Neural progenitor cell (in vitro differentiated cells): ENCODE measurements at regions not wholly inside any gene's neighbourhood (a gene's known extent, or its start where the extent isn't known, plus 50 kb on each side); places are given as distances from the start of the nearest gene placed in this dataset.

Experiments used
- DNase-seq: peaks from one replicate; pipeline ENCODE4 v3.0.0-alpha.2; 2016; ENCODE audit warnings: low spot score
- H2AFZ ChIP-seq: fragments of 200-600 bp; sonication (generic); replicated peaks from 2 replicates; pipeline ENCODE4 v1.6.1; 2016; ENCODE audit warnings: antibody characterized with exemption
- H3F3A ChIP-seq: fragments of 200-600 bp; sonication (generic); 2 replicates; pipeline ENCODE4 v1.6.1; 2016; ENCODE audit warnings: antibody characterized with exemption, low read depth
- H3K27ac ChIP-seq: fragments of 200-600 bp; sonication (generic); 2 replicates; pipeline ENCODE4 v1.5.1; 2016; ENCODE audit warnings: mild to moderate bottlenecking
- H3K27me3 ChIP-seq: fragments of 200-600 bp; sonication (generic); 2 replicates; pipeline ENCODE4 v1.6.1; 2016; ENCODE audit warnings: mild to moderate bottlenecking, moderate library complexity
- H3K36me3 ChIP-seq: fragments of 200-600 bp; sonication (generic); 2 replicates; pipeline ENCODE4 v1.5.1; 2016
- H3K4me1 ChIP-seq: fragments of 200-600 bp; sonication (generic); 2 replicates; pipeline ENCODE4 v1.6.1; 2016; ENCODE audit warnings: mixed run types
- H3K4me2 ChIP-seq: fragments of 200-600 bp; sonication (generic); 2 replicates; pipeline ENCODE4 v1.6.1; 2016
- H3K4me3 ChIP-seq: fragments of 200-600 bp; sonication (generic); 2 replicates; pipeline ENCODE4 v1.5.1; 2016
- H3K79me2 ChIP-seq: fragments of 200-600 bp; sonication (generic); 2 replicates; pipeline ENCODE4 v1.6.1; 2016; ENCODE audit warnings: low read depth
- H3K9ac ChIP-seq: fragments of 200-600 bp; sonication (generic); 2 replicates; pipeline ENCODE4 v1.6.1; 2016
- H3K9me3 ChIP-seq: fragments of 200-600 bp; sonication (generic); 2 replicates; pipeline ENCODE4 v1.5.1; 2016; ENCODE audit warnings: low read depth
- H4K20me1 ChIP-seq: fragments of 200-600 bp; sonication (generic); 2 replicates; pipeline ENCODE4 v1.6.1; 2016; ENCODE audit warnings: low read depth
- H3K27ac Mint-ChIP-seq: 3 replicates; pipeline ENCODE4 v1.8.0; 2021; ENCODE audit warnings: mixed read lengths
- H3K27me3 Mint-ChIP-seq: 2 replicates; pipeline ENCODE4 v1.8.0; 2022; ENCODE audit warnings: low read depth, mild to moderate bottlenecking, inconsistent platforms, moderate library complexity, mixed read lengths; ENCODE audit not compliant: insufficient read depth
- H3K36me3 Mint-ChIP-seq: 3 replicates; pipeline ENCODE4 v1.8.0; 2021; ENCODE audit warnings: mixed read lengths
- H3K4me1 Mint-ChIP-seq: 3 replicates; pipeline ENCODE4 v1.8.0; 2021; ENCODE audit warnings: mixed read lengths
- H3K4me3 Mint-ChIP-seq: 3 replicates; pipeline ENCODE4 v1.8.0; 2021; ENCODE audit warnings: mild to moderate bottlenecking, moderate library complexity, mixed read lengths
- H3K9me3 Mint-ChIP-seq: 3 replicates; pipeline ENCODE4 v1.8.0; 2020; ENCODE audit warnings: mixed read lengths
- CTCF ChIP-seq: fragments of 200-600 bp; sonication (generic); IDR thresholded peaks from 2 replicates; pipeline ENCODE4 v1.5.1; 2017; ENCODE audit warnings: antibody characterized with exemption, mild to moderate bottlenecking
- EZH2 ChIP-seq: fragments of 200-600 bp; sonication (generic); IDR thresholded peaks from 2 replicates; pipeline ENCODE4 v1.6.1; 2017; ENCODE audit warnings: antibody characterized with exemption, mild to moderate bottlenecking, moderate library complexity
- EZH2phosphoT487 ChIP-seq: fragments of 200-600 bp; sonication (generic); IDR thresholded peaks from 2 replicates; pipeline ENCODE4 v1.6.1; 2017; ENCODE audit warnings: antibody characterized with exemption

- H3K27ac Mint-ChIP-seq: no peak overlapping the region
- DNase-seq: no peak
- Histone ChIP-seq H3K4me3 (no peak overlapping the region), H3K4me1 (no peaks in the 10 kb centered on the region), H3K27ac (no peak overlapping the region), H3F3A (no peaks in the 10 kb centered on the region), H3K9me3 (no peaks in the 10 kb centered on the region), H3K9ac (no peak overlapping the region), H3K27me3 (peaks cover 20% of the 10 kb centered on the region), H3K79me2 (no peaks in the 10 kb centered on the region), H4K20me1 (no peaks in the 10 kb centered on the region), H2AFZ (no peak overlapping the region), H3K4me2 (no peak overlapping the region), H3K36me3 (no peaks in the 10 kb centered on the region)
- peaks cover 12% of the 10 kb centered on the region for H3K27me3 Mint-ChIP-seq
- no peak for TF ChIP-seq EZH2phosphoT487
- TF ChIP-seq EZH2: no peak
- TF ChIP-seq CTCF: no peak
- peaks cover 16% of the 10 kb centered on the region for H3K4me1 Mint-ChIP-seq
- no peak overlapping the region for H3K4me3 Mint-ChIP-seq
- H3K9me3 Mint-ChIP-seq: peaks cover 3% of the 10 kb centered on the region
- no peaks in the 10 kb centered on the region for H3K36me3 Mint-ChIP-seq
These were observed 113.9 kb downstream of the TMEM174 start for GRCh38 chr5:73286896-73287295.

- Histone ChIP-seq H3K4me1 (peaks cover 9% of the 10 kb centered on the region), H3K9ac (no peak overlapping the region), H3K4me2 (no peak overlapping the region), H3K4me3 (no peak overlapping the region), H3K27me3 (peaks cover 6% of the 10 kb centered on the region), H4K20me1 (no peaks in the 10 kb centered on the region), H2AFZ (no peak overlapping the region), H3F3A (no peaks in the 10 kb centered on the region), H3K79me2 (no peaks in the 10 kb centered on the region), H3K36me3 (no peaks in the 10 kb centered on the region), H3K27ac (no peak overlapping the region), H3K9me3 (no peaks in the 10 kb centered on the region)
- peaks cover 3% of the 10 kb centered on the region for H3K9me3 Mint-ChIP-seq
- peaks cover 30% of the 10 kb centered on the region for H3K4me1 Mint-ChIP-seq
- no peak for DNase-seq
- peaks cover 14% of the 10 kb centered on the region for H3K27me3 Mint-ChIP-seq
- H3K27ac Mint-ChIP-seq: no peak overlapping the region
- TF ChIP-seq CTCF: no peak
- TF ChIP-seq EZH2phosphoT487: no peak
- no peak for TF ChIP-seq EZH2
- no peak overlapping the region for H3K4me3 Mint-ChIP-seq
- H3K36me3 Mint-ChIP-seq: no peaks in the 10 kb centered on the region
These were observed 112.0 kb downstream of the TMEM174 start for GRCh38 chr5:73284985-73285384.

DNA sequence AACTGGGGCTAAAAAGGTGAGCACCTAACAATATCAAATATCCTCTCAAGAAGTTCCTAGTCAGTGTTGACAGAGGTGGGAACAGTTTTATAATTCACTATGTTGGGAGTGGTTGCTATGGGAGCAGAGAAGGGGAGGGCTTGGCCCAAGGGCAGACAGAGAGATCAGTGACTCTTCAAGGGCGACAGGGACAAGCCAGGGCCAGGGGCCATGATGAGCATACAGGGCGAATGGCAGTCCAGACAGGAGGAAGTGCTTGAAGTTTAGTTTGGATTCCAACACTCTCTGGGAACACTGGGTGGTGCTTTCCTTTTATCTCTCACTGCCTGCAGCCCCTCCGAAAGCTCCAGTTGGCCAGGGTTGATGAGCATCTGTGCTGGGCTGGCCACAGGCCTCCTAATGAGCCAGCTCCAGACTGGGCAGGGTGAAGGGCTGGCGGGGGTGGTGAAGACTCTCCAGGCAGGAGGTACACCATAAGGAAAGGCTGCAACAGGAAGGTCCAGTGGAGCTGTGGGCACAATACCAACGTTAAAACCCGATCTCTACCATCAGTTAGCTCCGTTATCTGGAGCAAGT, 111.3 kb downstream of the TMEM174 start:
- Histone ChIP-seq H3K4me3 (no peak overlapping the region), H3K9me3 (no peaks in the 10 kb centered on the region), H3F3A (no peaks in the 10 kb centered on the region), H3K36me3 (no peaks in the 10 kb centered on the region), H3K27ac (no peak overlapping the region), H4K20me1 (no peaks in the 10 kb centered on the region), H3K4me1 (peaks cover 9% of the 10 kb centered on the region), H3K4me2 (no peak overlapping the region), H3K79me2 (no peaks in the 10 kb centered on the region), H3K9ac (no peak overlapping the region), H2AFZ (no peak overlapping the region), H3K27me3 (no peaks in the 10 kb centered on the region)
- H3K9me3 Mint-ChIP-seq: peaks cover 3% of the 10 kb centered on the region
- no peak overlapping the region for H3K27ac Mint-ChIP-seq
- peaks cover 17% of the 10 kb centered on the region for H3K27me3 Mint-ChIP-seq
- no peak overlapping the region for H3K4me3 Mint-ChIP-seq
- DNase-seq: no peak
- H3K36me3 Mint-ChIP-seq: no peaks in the 10 kb centered on the region
- TF ChIP-seq EZH2phosphoT487 (no peak), EZH2 (no peak), CTCF (no peak)
- peaks cover 30% of the 10 kb centered on the region for H3K4me1 Mint-ChIP-seq
